Esophagus squamous epithelium (tissue), 4 donors: ENCODE measurements at regions not wholly inside any gene's neighbourhood (a gene's known extent, or its start where the extent isn't known, plus 50 kb on each side); places are given as distances from the start of the nearest gene placed in this dataset.

Experiments
- CTCF ChIP-seq, 6 experiments: fragments of 450-650 bp in 4 of 6; fragments of 200-600 bp in 2 of 6; sonication (generic) in 2 of 6; IDR thresholded peaks; one replicate each; pipeline ENCODE4 v1.5.1; 2016 to 2019; ENCODE audit warnings: antibody characterized with exemption in 6 of 6, mild to moderate bottlenecking in 4 of 6, moderate library complexity in 4 of 6
- POLR2A ChIP-seq, 4 donors: fragments of 450-650 bp; IDR thresholded peaks; one replicate each; pipeline ENCODE4 v1.6.1; 2017; ENCODE audit warnings: antibody characterized with exemption in 4 of 4, mild to moderate bottlenecking in 4 of 4, moderate library complexity in 3 of 4

- TF ChIP-seq CTCF (IDR thresholded peaks at IDR 0.05) (no peak), POLR2A (IDR thresholded peaks at IDR 0.05) (no peak)
These were observed 1307.6 kb downstream of the XPNPEP1 start for GRCh38 chr10:108615576-108616320.
